Colonic mucosa (tissue), 4 donors: ENCODE measurements at regions not wholly inside any gene's neighbourhood (a gene's known extent, or its start where the extent isn't known, plus 50 kb on each side); places are given as distances from the start of the nearest gene placed in this dataset.

ENCODE experiments used
- DNase-seq: peaks from one replicate; pipeline ENCODE4 v3.0.0-alpha.2; 2020
- H3K27ac ChIP-seq: fragments of 200-600 bp; one replicate; pipeline ENCODE4 v1.8.0; 2021
- H3K27me3 ChIP-seq: fragments of 200-600 bp; one replicate; pipeline ENCODE4 v1.8.0; 2021
- H3K36me3 ChIP-seq: fragments of 200-600 bp; one replicate; pipeline ENCODE4 v1.8.0; 2021
- H3K4me1 ChIP-seq: fragments of 200-600 bp; one replicate; pipeline ENCODE4 v1.8.0; 2021; ENCODE audit warnings: mild to moderate bottlenecking
- H3K4me3 ChIP-seq: fragments of 200-600 bp; one replicate; pipeline ENCODE4 v1.8.0; 2021
- H3K9ac ChIP-seq, 2 donors: one replicate each; pipeline ENCODE4 v1.7.0; 2013; ENCODE audit warnings: control low read depth in 2 of 2, low read depth in 2 of 2, low read length in 2 of 2
- H3K9me3 ChIP-seq: fragments of 200-600 bp; one replicate; pipeline ENCODE4 v1.8.0; 2021
- CTCF ChIP-seq: fragments of 200-600 bp; IDR thresholded peaks from one replicate; pipeline ENCODE4 v1.8.0; 2022; ENCODE audit warnings: antibody characterized with exemption, mild to moderate bottlenecking
- intact Hi-C: fragments of 100-400 bp; cut with DNase I; formaldehyde crosslinking; loops from one replicate; pipeline ENCODE4 v1.14.1; 2022
- donor health status: healthy.
- donor health status: DM: no; HTN: no; CAD: no.
- donor health status: DM: no; HTN: no; CAD: no.

GRCh38 chr7:15049157-15049556 lies 146.6 kb upstream of the DGKB start:
- DNase-seq, result no peak
- intact Hi-C loops, result no loop called here
- Histone ChIP-seq H3K4me3 (no peak overlapping the region), H3K27ac (no peak overlapping the region), H3K27me3 (no peaks in the 10 kb centered on the region), H3K36me3 (no peaks in the 10 kb centered on the region), H3K9ac (no peak overlapping the region), H3K9me3 (no peaks in the 10 kb centered on the region), H3K4me1 (no peaks in the 10 kb centered on the region)
- no peak for TF ChIP-seq CTCF

GRCh38 chr7:15046861-15047260 lies 144.3 kb upstream of the DGKB start:
- Histone ChIP-seq H3K27ac (no peak overlapping the region), H3K9ac (no peak overlapping the region), H3K4me3 (no peak overlapping the region), H3K27me3 (no peaks in the 10 kb centered on the region), H3K36me3 (no peaks in the 10 kb centered on the region), H3K4me1 (no peaks in the 10 kb centered on the region), H3K9me3 (no peaks in the 10 kb centered on the region)
- TF ChIP-seq CTCF, result no peak
- no peak for DNase-seq
- intact Hi-C loops, result no loop called here

- TF ChIP-seq CTCF, result no peak
- Histone ChIP-seq H3K27ac (no peak overlapping the region), H3K4me3 (no peak overlapping the region), H3K9me3 (no peaks in the 10 kb centered on the region), H3K9ac (no peak overlapping the region), H3K36me3 (no peaks in the 10 kb centered on the region), H3K27me3 (no peaks in the 10 kb centered on the region), H3K4me1 (no peaks in the 10 kb centered on the region)
- intact Hi-C loops, result no loop called here
- no peak for DNase-seq
Measured at GRCh38 chr7:15043931-15044330, 141.4 kb upstream of the DGKB start.

- DNase-seq, result no peak
- H3K4me3 ChIP-seq, result no peak overlapping the region
- no peaks in the 10 kb centered on the region for H3K9me3 ChIP-seq
- no peak overlapping the region for H3K9ac ChIP-seq
- no peaks in the 10 kb centered on the region for H3K4me1 ChIP-seq
- H3K27ac ChIP-seq, result no peak overlapping the region
- H3K36me3 ChIP-seq, result no peaks in the 10 kb centered on the region
- no peak for TF ChIP-seq CTCF
- intact Hi-C loops, result no loop called here
- no peaks in the 10 kb centered on the region for H3K27me3 ChIP-seq
Measured at GRCh38 chr7:15042285-15043065, 139.9 kb upstream of the DGKB start.

GRCh38 chr7:15041226-15041625 lies 138.7 kb upstream of the DGKB start:
- Histone ChIP-seq H3K27ac (no peak overlapping the region), H3K27me3 (no peaks in the 10 kb centered on the region), H3K36me3 (no peaks in the 10 kb centered on the region), H3K4me3 (no peak overlapping the region), H3K9ac (no peak overlapping the region), H3K4me1 (no peaks in the 10 kb centered on the region), H3K9me3 (no peaks in the 10 kb centered on the region)
- intact Hi-C loops, result no loop called here
- no peak for TF ChIP-seq CTCF
- no peak for DNase-seq
